NCI-H524 treated with DMSO at 0.1 percent for 48 hours (cell line): ENCODE measurements at regions not wholly inside any gene's neighbourhood (a gene's known extent, or its start where the extent isn't known, plus 50 kb on each side); places are given as distances from the start of the nearest gene placed in this dataset.

ENCODE experiments used
- DNase-seq: peaks from one replicate; lab custom pipeline; 2025; lab: John Stamatoyannopoulos, UW

GRCh38 chrX:93598076-93598475, 75.3 kb downstream of the NAP1L3 start:
- DNase-seq = no peak

- DNase-seq = peak; percentile 21
These were observed 78.6 kb downstream of the NAP1L3 start for GRCh38 chrX:93594780-93595179.

- no peak for DNase-seq
These were observed 79.4 kb downstream of the NAP1L3 start for GRCh38 chrX:93593966-93594365.

GRCh38 chrX:93591398-93591797, 82.0 kb downstream of the NAP1L3 start:
- no peak for DNase-seq

GRCh38 chrX:93585661-93586060, 87.7 kb downstream of the NAP1L3 start:
- DNase-seq = no peak

GRCh38 chrX:93580634-93581033, 92.7 kb downstream of the NAP1L3 start:
- peak; percentile 39 for DNase-seq

GRCh38 chrX:93538575-93538974, 134.8 kb downstream of the NAP1L3 start:
- no peak for DNase-seq

GRCh38 chrX:93528917-93529316, 144.5 kb downstream of the NAP1L3 start:
- no peak for DNase-seq
